ENCODE measurements at regions not wholly inside any gene's neighbourhood (a gene's known extent, or its start where the extent isn't known, plus 50 kb on each side); places are given as distances from the start of the nearest gene placed in this dataset.

- no peak for ATAC-seq
- TF ChIP-seq CSDC2 (CRISPR knock-in tag; IDR thresholded peaks at IDR 0.05) (no peak), RARB (CRISPR knock-in tag; IDR thresholded peaks at IDR 0.05) (no peak), PATZ1 (CRISPR knock-in tag; IDR thresholded peaks at IDR 0.05; ENCODE audit: borderline replicate concordance) (no peak), ZNF8 (CRISPR knock-in tag; IDR thresholded peaks at IDR 0.05) (no peak)
Observed at GRCh38 chr3:163838769-163839168, 1239.5 kb downstream of the SI start.

- no peak for TF ChIP-seq ZFP3 (CRISPR knock-in tag; IDR thresholded peaks at IDR 0.05)
- TF ChIP-seq CREB5 (CRISPR knock-in tag; IDR thresholded peaks at IDR 0.05; ENCODE audit: low read depth) = no peak
- no peak for TF ChIP-seq ZNF8 (CRISPR knock-in tag; IDR thresholded peaks at IDR 0.05)
- TF ChIP-seq TCF4 (CRISPR knock-in tag; IDR thresholded peaks at IDR 0.05; ENCODE audit: borderline replicate concordance) = no peak
- TF ChIP-seq RARB (CRISPR knock-in tag; IDR thresholded peaks at IDR 0.05) = no peak
- TF ChIP-seq POU6F1 (CRISPR knock-in tag; IDR thresholded peaks at IDR 0.05; ENCODE audit: borderline replicate concordance, low read depth) = no peak
- TF ChIP-seq ESRRG (CRISPR knock-in tag; IDR thresholded peaks at IDR 0.05) = no peak
- no peak for TF ChIP-seq PPARA (CRISPR knock-in tag; IDR thresholded peaks at IDR 0.05; ENCODE audit: borderline replicate concordance)
- no peak for TF ChIP-seq CSDC2 (CRISPR knock-in tag; IDR thresholded peaks at IDR 0.05)
- TF ChIP-seq SNAI2 (CRISPR knock-in tag; IDR thresholded peaks at IDR 0.05) = no peak
- no peak for ATAC-seq
Observed at GRCh38 chr3:163832547-163832946, 1245.7 kb downstream of the SI start.

- TF ChIP-seq BACH2 (CRISPR knock-in tag; IDR thresholded peaks at IDR 0.05; ENCODE audit: borderline replicate concordance) (no peak), OSR1 (CRISPR knock-in tag; IDR thresholded peaks at IDR 0.05) (no peak), TOX (CRISPR knock-in tag; IDR thresholded peaks at IDR 0.05; ENCODE audit: borderline replicate concordance) (no peak), TSHZ2 (CRISPR knock-in tag; IDR thresholded peaks at IDR 0.05) (no peak), RARB (CRISPR knock-in tag; IDR thresholded peaks at IDR 0.05) (no peak), CREB5 (CRISPR knock-in tag; IDR thresholded peaks at IDR 0.05; ENCODE audit: low read depth) (no peak), POU6F1 (CRISPR knock-in tag; IDR thresholded peaks at IDR 0.05; ENCODE audit: borderline replicate concordance, low read depth) (no peak), ZNF70 (CRISPR knock-in tag; IDR thresholded peaks at IDR 0.05) (no peak), GLIS3 (CRISPR knock-in tag; IDR thresholded peaks at IDR 0.05) (no peak), ESRRG (CRISPR knock-in tag; IDR thresholded peaks at IDR 0.05) (no peak), ARNTL (CRISPR knock-in tag; IDR thresholded peaks at IDR 0.05; ENCODE audit: borderline replicate concordance, low read depth) (no peak)
- ATAC-seq = no peak
Observed at GRCh38 chr3:163821841-163822240, 1256.5 kb downstream of the SI start.
